GM19467 (cell line): ENCODE measurements at regions not wholly inside any gene's neighbourhood (a gene's known extent, or its start where the extent isn't known, plus 50 kb on each side); places are given as distances from the start of the nearest gene placed in this dataset.

Experiments used
- ATAC-seq: cut with Tn5 transposase; IDR thresholded peaks from one replicate; pipeline ENCODE4 v1.9.1; 2021; ENCODE audit warnings: mild to moderate bottlenecking, moderate library complexity; ENCODE audit not compliant: unreplicated experiment

DNA sequence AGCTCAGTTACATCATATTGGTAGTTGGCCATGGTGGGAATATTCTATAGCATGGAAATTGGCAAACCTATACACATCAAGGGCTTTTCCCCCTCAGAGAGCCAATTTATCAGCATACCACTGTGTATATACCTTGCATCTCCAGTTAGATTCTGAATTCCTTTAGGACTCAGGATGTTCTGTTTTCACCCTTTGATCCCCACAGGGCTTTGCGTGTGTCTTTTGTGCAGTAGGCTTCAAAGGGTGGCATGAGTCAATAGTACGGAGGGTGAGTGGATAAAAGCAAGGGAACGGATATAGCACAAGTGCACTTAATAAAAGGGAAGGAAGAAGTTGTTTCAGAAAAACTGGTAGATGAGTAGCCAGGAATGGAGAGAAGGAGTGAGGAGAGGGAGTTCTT lies 99.2 kb upstream of the RGMA start:
- ATAC-seq = no peak

DNA sequence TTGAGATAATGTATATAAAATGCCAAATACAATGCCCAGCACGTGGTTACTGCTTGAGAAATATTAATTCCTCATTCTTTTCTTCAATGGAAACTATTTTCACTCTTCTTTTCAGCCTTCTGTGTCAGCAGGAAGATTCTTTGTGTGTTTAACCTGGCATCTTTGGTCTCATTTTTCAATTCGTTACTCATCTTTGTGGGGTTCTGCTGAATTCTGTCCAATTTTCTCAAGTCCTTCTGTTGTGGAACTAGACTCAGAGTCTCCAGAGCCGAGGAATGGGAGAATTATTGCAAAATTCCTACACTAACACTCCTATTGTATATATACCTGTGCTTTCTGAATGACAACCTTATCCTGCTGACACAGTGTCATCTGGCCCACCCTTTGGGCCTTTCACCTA lies 96.8 kb upstream of the RGMA start:
- ATAC-seq = no peak

DNA sequence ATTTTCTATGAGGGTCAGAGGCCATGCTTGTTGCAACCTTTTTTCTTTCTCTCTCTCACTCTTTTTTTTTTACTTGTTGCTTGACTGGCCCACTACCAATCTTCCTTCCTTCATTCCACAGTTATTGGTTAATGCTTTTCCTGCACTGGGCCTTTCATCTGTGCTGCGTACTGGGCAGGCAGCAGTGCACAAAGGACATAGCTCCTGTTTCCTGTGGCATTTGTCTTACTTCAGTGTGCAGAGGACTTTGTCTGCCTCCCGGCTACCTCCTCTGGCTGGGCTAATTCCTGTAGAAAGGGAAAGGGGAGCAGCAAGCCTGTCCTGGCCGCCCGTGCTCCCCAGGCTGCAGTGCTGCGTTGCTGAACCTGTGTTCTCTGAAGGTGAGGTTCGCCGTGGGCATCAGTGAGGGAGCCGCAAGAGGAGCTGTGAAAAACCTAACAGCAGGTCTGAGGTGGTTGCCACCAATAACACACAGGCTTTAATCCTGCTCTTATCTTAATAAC lies 93.7 kb upstream of the RGMA start:
- ATAC-seq = no peak

DNA sequence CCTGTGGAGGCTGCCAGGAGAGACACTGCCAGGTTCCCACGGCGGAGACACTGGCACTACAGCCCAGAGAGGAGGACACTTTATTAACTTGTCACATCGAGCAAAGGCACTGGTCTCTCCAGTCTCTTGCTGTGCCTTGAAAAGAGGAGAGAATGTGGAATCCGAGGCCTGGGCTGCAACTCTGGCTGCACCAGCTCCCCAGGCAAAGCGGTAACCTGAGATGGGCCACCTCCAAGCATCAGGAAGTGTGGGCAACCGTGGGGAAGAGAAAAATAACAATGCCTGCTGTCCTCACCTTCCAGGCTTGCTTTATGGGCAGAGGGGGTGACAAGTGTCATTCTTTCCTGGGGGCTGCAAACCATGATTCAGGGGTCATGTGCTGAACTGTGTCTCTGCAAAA lies 91.6 kb upstream of the RGMA start:
- no peak for ATAC-seq

DNA sequence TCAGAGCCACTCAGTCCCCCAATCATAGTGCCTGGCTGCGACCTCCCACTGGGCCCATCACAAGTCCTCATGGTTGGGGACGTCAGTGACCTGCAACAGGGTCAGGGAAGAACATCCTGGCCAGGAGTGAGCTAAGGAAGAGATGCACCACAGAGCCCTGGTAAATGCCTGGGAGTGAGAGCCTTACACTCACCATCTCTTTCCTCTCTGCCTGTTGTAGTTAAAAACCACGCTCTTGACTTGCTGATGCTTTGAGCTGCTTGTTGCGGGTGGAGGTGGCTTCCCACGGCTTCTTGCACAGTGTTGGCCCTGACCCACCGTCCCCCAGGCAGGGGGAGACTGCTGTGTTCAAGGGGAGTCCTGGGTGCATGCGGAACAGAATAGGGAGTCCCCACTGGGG lies 91.1 kb upstream of the RGMA start:
- ATAC-seq = no peak

DNA sequence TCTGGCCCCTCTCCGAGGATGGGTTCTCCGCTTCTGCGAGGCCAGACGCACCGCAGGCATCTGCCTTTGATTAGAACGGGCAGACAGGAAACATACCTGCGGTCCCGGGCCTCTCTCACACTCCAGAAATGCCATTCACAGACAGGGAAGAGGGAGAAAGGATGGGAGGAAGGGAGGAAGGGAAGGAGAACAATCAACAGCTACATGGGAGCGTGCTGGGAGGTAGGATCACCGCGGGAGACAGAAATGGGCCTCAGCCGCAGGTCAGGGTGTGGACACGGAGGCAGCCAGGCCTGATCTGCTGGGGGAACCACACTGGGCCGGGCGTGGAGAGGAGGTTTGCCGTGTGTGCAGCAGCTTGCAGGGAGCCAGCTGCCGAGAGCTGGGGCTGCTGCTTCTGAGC lies 90.7 kb upstream of the RGMA start:
- no peak for ATAC-seq

DNA sequence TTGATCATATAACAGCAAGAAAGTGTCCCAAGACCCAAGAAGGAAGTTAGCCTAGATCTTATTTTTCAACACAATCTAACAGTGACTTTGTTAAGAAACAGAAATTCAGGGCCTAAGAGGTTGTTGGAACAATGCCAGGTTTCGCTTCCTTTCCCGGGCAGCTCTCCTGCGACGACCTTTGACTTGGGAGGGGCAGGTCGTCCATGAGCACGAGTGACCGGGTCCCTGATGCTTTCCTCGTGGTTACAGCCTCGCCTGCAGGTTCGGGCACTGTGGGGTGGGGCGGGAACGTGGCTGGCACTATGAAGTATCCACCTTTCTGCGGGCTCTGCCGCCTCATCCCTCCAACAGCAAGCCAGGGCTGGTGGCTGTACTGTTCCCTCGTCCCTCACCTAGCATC lies 90.1 kb upstream of the RGMA start:
- no peak for ATAC-seq

DNA sequence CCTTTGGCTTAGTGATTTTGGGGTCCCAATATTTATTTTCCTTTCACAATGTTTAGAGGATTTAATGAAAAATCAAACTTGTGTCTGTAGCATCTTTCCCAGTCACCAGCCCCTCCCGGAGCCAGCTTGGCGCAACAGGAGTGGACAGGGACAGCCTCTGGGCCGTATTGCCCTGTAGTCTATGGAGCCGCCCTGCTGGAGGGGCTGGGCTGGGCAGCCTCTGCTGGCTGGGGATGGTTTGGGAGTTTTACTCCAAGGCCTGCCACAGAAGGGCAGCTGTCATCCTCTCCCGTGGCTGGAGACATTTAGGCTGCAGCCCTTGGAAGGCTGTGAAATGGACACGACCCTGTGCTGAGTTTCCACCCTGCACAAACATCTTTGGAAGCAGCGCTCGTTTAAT lies 89.4 kb upstream of the RGMA start:
- no peak for ATAC-seq

DNA sequence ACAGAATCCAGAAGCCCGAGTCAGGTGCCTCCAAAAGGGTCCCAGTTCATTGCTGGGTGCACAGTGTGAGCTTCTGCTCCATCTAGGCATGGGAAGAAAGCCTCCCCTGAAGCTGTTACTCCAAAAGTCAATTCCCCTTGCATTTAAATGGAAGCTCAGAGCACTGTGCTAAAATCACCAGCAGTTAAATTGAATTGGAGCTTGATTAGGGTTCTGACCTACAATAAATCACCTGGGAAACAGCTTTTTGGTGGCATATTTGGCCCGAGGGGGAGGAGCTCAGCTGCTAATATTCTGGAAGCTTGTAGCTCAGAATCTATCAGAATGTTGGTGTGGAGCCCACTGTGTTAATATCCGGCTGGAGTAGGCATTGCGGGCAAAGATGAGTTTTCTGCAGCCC lies 87.1 kb upstream of the RGMA start:
- ATAC-seq = no peak

DNA sequence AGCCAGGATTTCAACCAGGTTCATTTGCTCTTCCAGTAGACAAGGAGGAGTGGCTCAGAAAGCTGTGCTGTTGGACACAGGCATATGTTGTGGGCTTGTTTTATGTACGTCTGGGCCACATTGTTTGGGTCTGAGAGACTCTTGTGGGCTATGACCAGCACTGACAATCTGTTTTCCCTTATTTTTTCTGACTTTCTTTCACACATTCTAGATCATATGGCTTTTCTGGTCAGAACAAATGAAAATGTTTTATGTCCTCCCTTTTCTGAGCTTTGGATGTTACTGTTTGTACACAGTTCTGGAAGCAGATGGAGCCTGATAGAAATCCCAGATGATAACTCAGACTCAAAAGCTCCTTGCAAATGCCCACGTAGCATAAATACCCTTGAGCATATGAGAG lies 85.8 kb upstream of the RGMA start:
- ATAC-seq = no peak

DNA sequence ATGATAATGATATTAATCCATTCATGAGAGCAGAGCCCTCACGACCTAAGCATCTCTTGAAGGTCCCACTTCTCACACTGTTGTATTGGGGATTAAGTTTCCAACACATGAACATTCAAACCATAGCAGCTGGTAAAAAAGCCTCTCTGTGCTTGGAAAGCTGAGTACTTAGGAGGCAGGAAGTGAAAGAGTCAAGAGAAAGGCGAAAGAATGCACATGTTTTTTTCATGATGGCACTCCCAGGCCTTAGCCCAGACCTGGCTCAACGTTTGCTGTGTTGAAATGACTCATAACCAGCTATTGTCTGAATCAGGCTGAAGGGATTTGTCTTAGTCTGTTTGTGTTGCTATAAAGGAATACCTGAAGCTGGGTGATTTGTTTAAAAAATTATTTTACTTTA lies 84.4 kb upstream of the RGMA start:
- ATAC-seq = no peak

DNA sequence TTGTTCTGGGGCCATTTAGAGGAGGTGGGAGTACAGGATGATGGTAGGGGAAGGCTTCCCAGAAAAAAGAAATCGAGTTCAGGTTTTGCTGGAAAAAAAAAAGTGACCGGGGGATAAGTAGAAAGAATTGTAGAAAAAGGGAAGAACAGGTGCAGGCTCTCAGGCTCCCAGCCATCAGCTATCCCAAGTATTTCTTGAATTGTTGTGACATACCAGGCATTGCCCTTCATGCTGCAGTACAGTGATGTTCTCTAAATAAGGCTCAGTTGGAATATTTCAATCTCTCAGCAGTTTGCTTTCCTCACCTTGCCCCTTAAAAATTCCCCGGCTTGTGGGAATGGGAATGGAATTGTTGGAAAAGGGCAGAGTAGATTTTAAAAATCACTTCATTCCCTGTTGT lies 82.5 kb upstream of the RGMA start:
- ATAC-seq = no peak

DNA sequence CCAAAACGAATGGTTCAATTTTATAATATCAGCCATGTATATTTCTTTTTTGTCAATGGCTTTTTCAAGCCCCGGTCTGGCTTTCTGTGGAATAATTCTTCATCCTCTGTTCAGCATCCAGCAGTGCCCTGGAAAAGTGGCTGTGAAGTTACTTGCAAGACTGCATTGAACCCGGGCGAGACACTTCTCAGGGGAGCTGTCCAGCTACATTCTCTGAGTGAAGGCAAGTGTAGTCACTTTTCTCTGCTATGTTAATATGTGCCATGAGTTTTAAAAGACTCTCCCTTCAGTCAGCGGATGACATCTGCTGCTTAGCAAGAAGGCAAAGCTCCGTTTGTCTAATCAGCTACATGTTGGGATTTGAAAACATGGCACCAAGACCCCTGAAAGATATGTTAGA lies 81.3 kb upstream of the RGMA start:
- ATAC-seq = no peak

DNA sequence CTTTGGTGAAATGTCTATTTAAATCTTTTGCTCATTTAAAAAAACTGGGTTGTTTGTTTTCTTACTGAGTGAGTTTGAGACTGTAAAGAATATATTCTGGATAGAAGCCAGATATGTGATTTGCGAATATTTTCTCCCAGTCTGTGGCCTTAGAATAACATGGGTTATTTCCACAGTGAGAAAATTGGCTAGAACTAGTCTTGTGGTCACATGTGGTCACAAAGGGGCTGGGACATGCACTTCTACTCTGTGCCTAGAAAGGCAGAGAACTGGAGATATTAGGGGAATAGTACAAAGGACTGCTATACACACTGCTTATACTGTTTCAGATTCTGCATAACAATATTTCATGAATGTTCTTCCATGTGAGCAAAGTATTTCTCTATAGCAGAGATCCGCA lies 79.9 kb upstream of the RGMA start:
- ATAC-seq = no peak

DNA sequence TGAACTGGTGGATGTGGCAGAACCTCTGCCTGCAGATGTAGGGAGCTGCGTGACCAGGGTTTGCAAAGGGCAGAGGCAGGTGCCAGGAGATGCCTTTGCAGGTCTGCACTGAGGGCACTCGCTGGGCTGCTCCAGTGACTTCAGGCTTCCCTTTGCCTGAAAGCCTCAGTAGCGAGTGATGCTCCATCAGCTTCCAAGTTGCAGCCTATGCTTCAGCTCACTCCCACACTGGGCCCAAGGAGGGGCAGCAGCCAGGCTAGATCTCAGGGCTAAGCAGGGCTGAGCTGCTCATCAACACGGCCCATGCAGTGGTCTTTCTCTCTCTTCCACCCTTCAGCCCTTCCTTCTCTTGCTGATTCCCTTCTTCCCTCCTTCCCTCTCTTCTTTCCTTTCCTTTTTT lies 78.3 kb upstream of the RGMA start:
- no peak for ATAC-seq

DNA sequence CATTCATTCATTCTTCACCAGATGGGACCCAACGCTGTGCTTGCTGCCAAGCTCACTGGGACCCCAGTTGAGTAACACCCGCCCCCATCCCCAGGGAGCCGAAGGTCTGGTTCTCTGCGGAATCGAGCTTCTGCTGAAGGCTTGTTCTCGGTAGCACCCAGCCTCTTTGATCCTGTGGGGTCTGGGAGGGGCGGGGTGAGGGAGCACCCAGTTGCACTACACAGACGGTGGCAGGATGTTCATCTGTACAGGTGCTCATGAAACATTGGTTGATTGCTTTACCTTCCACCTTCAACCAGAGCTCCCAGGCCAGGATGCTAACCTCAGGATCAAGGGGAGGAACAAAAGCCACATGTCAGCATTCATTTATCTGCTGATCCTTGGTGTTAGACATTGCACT lies 77.7 kb upstream of the RGMA start:
- no peak for ATAC-seq

DNA sequence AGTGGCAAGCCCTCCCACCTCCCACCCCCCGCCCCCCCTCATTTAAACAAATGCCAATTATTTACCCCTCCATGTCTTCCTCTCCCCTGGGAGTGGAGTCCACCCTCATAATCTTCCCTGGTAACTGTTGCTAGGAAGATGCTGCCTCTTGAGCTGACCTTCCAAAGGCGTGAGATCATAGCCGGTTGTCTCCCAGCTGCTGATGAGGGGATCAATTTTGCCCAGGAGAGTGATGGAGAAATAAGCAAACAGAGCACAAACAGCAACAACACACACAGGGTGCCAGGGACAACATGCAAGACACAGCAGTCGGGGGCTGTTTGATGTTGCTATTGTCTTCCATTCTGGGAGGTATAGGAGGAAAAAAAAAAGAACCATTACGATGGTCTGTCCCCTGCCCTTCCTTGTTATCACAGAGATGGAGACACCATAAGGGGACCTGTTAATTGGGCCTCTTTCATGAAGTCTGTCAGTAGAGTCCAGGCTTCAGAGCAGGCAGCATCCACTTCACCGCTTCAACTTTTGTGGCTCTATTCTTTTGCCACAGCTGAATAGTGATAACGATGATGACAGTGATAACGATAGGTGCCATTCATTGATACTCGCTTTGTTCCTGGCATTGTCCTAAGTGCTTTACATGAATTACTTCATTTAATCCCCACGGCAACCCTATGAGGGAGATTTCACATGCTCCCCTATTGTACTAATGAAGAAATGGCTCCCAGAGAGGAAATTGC lies 76.9 kb upstream of the RGMA start:
- ATAC-seq = no peak

DNA sequence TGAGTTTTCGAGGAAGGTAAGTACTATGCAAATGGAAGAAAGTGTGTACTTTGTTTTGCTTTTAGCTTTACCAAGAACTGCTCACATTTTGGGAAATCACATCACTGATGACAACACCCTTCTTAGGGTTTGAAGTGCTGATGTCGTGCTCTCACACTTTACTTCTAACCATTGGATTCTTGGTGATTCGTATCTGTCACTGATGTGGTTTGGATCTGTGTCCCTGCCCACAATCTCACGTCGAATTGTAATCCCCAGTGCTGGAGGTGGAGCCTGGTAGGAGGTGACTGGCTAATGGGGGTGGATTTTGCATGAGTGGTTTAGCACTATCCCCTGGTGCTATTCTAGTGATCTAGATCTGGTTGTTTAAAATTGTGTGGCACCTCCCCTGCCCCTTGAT lies 75.4 kb upstream of the RGMA start:
- no peak for ATAC-seq

DNA sequence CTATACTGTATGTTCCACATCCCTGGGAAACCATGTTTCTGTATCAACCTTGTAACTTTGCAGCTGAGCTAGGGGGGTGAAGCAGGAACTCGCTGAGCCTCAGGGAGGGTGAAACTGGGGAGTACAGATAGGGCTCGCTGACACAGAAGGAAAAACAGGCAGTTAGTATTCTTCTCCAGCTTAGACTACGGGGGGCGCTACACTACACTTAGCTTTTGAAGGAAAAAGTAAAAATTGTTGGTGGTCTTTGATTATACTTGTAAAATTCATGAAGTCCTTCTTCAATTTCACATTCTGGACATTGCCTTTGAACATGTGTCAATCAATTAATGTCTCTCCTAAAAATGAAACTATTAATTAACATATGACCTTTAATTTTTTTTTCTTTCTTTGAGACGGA lies 73.5 kb upstream of the RGMA start:
- ATAC-seq = no peak

DNA sequence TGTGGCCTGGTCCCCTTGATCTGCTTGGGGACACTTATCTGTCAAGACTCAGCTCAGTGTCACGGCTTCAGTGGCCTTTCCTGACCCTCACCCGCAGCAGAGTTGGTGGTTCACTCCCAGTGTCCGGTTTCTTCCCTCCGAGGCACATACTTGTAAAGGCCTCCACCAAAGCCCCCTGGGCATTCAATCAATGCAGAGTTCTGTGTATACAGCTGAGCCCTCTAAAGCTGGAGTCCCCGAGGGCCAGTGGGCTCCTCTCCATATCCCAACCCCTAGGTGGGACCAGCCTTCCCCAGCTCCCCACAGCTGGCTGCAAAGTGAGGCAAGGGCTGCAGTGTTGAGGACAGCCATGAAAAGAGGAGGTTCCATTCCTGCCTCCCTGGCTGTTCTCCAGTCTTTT lies 70.9 kb upstream of the RGMA start:
- ATAC-seq = no peak

DNA sequence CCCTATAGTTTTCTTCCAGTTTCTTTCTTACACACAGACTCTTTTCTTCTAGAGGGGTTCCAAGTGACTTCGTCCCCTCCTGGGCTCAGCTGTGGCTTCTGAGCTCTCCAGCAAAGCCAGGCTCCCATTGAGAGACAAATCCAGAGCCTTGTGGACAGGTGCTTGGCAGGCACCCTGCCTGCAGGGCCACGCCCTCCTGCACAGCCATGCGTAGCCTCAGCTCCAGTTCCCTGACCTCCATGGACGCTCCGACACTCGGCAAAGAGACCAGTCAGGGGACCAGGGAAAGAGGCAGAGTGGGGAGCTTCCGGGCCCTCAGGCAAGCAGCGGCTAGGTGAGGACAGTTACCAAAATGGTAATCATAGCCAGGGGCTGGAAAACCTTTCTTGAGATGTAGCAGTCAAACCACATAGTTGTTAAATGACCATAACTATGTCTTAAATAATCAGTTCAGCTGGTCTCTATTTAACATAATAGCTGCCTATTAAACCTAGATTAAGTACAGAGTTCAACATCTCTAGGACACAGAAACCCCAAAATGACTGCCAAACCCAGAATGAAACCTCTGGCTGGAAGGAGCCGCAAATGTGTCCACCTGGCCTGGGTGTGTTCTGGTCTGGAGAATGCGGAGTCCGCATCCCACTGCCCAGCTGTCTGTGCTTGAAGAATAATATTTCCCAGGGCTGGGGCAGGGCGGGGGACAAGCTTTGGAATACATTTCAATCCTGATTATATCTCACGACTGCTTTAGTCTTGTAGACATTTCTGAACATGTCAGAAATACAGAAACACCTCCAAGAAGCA lies 69.3 kb upstream of the RGMA start:
- no peak for ATAC-seq

DNA sequence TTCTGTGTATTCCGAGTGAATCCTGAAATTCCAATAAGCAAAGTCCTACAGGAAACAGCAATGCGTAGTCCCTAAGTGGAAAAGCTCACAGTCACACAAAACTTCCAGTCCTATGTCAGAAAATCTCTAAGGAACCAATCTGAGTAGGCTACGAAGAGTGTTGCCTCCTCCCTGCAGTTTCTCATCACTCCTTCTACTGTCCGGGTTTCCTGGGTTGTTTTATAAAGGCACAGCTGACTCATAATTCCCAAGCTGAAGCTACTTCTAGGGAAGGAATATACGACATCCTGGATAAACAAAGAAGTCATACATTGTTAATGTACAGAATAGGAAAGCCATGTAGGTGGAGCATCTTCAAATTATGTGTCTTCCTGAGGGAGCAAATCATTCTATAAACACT lies 65.7 kb upstream of the RGMA start:
- no peak for ATAC-seq

DNA sequence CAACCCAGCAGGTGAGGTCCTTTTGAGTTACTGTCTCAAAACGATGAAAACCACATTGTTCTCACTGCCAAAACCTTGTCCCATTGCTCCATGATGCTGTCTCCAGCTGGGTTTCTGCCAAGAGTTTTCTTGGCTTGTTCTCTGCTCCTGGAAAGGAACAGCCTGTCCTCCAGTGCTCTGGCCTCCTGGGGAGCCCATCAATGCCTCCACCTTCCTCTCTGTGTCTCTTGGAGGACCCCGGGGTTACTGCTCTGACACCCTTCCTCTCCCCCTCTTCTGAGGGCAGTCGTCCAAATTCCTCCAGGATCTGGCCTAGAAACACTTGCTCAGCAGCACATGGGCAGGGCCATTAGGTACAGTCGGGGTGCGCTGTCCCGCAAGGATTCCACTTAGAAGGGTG lies 63.9 kb upstream of the RGMA start:
- ATAC-seq = no peak
